ENCODE measurements at regions not wholly inside any gene's neighbourhood (a gene's known extent, or its start where the extent isn't known, plus 50 kb on each side); places are given as distances from the start of the nearest gene placed in this dataset.
A peak's percentile ranks its signal among the peaks of the same experiment; 100 is the strongest.
"Not testable (repeated sequence)": the region's sequence is repeated elsewhere in the genome, so short reads cannot be mapped to it uniquely, and the experiment has no call there.

- DNase-seq = no peak
Measured at GRCh38 chr1:229862017-229862774, 204.8 kb upstream of the GALNT2 start.

- DNase-seq = no peak
Measured at GRCh38 chr1:229863651-229864545, 203.1 kb upstream of the GALNT2 start.

- no peak for DNase-seq
Measured at GRCh38 chr1:229864686-229865230, 202.3 kb upstream of the GALNT2 start.

GRCh38 chr1:229865321-229865720 is 201.7 kb upstream of the GALNT2 start:
- not testable (repeated sequence) for DNase-seq

GRCh38 chr1:229867726-229868125 is 199.3 kb upstream of the GALNT2 start:
- no peak for DNase-seq

GRCh38 chr1:229869240-229869639 is 197.8 kb upstream of the GALNT2 start:
- no peak for DNase-seq

- DNase-seq = no peak
Measured at GRCh38 chr1:229869687-229870086, 197.4 kb upstream of the GALNT2 start.

- DNase-seq = peak; percentile 42
Measured at GRCh38 chr1:229870381-229870780, 196.7 kb upstream of the GALNT2 start.

GRCh38 chr1:229871078-229871676 is 195.9 kb upstream of the GALNT2 start:
- DNase-seq = no peak

- no peak for DNase-seq
Measured at GRCh38 chr1:229874136-229874535, 192.9 kb upstream of the GALNT2 start.

GRCh38 chr1:229874609-229875008 is 192.4 kb upstream of the GALNT2 start:
- no peak for DNase-seq

- no peak for DNase-seq
Measured at GRCh38 chr1:229875086-229875485, 192.0 kb upstream of the GALNT2 start.

GRCh38 chr1:229879746-229880145 is 187.3 kb upstream of the GALNT2 start:
- no peak for DNase-seq

GRCh38 chr1:229880271-229881170 is 186.5 kb upstream of the GALNT2 start:
- DNase-seq = no peak

- no peak for DNase-seq
Measured at GRCh38 chr1:229882621-229883020, 184.4 kb upstream of the GALNT2 start.

- no peak for DNase-seq
Measured at GRCh38 chr1:229883504-229884200, 183.4 kb upstream of the GALNT2 start.

- DNase-seq = no peak
Measured at GRCh38 chr1:229884765-229885164, 182.3 kb upstream of the GALNT2 start.

- DNase-seq = no peak
Measured at GRCh38 chr1:229885568-229886495, 181.2 kb upstream of the GALNT2 start.

- DNase-seq = no peak
Measured at GRCh38 chr1:229886636-229887035, 180.4 kb upstream of the GALNT2 start.

GRCh38 chr1:229887043-229887822 is 179.8 kb upstream of the GALNT2 start:
- DNase-seq = no peak
